ENCODE measurements at regions not wholly inside any gene's neighbourhood (a gene's known extent, or its start where the extent isn't known, plus 50 kb on each side); places are given as distances from the start of the nearest gene placed in this dataset.

DNA sequence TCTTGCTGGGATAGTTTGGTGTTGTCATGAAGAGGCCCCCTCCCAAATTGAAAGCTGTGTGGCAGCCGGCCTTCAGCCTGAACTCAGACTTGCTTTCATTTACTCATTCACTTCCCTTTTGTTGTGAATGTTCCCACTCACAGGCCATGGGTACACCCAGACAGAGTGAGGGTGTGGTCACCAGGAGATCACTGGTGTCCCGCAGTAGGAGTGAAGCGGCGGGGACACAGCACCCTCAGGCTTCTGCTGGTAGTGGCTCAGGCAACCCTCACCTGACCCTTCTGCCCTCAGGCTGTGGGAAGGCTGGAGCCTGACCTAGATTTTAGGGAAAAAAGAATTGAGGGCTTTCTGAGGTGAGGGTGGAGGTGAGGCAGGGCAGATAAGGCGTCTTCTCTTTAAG is 244.4 kb downstream of the SOX2 start:
- Histone ChIP-seq H3K79me2 (ENCODE audit: insufficient read depth, low read length) (no peaks in the 10 kb centered on the region), H3K36me3 (ENCODE audit: insufficient read depth, low read length) (no peaks in the 10 kb centered on the region; the same call in 1 of the 2 replicates), H3K9me3 (ENCODE audit: low read length) (no peaks in the 10 kb centered on the region), H3K27ac (ENCODE audit: low read depth, low read length, poor library complexity, severe bottlenecking) (no peak overlapping the region), H3K4me2 (ENCODE audit: low read length) (no peak overlapping the region; the same call in 1 of the 2 replicates), H3K4me1 (ENCODE audit: insufficient read depth, low read length, severe bottlenecking) (peaks cover 21% of the 10 kb centered on the region), H2AFZ (ENCODE audit: low read length) (no peak overlapping the region), H3K9me2 (ENCODE audit: low read depth, low read length) (no peaks in the 10 kb centered on the region), H3F3A (ENCODE audit: insufficient read depth, low read length) (no peaks in the 10 kb centered on the region), H3K9ac (ENCODE audit: low read length) (no peak overlapping the region), H3K27me3 (ENCODE audit: insufficient read depth, low read length) (no peaks in the 10 kb centered on the region), H4K20me1 (ENCODE audit: insufficient read depth, low read length) (no peaks in the 10 kb centered on the region), H3K4me3 (ENCODE audit: low read depth, low read length, poor library complexity, severe bottlenecking) (no peak overlapping the region)
- no peak for TF ChIP-seq EZH2 (IDR thresholded peaks at IDR 0.05; ENCODE audit: borderline replicate concordance, low read length)
- TF ChIP-seq CTCF (IDR thresholded peaks at IDR 0.05; ENCODE audit: low read length): no peak

DNA sequence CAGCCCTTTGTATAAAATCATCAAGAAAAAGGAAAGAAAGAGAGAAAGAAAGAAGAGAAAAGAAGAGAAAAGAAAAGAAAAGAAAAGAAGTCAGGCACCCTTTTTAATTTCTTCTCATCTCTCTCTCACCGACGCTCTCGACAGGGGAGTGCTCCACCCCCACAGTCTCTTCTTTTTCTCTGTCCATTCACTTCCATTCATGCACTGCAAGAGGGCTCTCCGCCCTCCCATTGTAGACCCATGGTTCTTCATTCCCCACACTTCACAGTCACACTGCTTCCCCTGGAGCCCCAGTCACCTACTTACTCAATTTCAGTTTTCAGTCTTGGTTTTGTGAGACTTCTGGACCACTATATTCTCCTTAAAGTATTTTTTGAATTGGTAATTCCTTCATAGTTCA is 254.7 kb downstream of the SOX2 start:
- TF ChIP-seq CTCF (IDR thresholded peaks at IDR 0.05; ENCODE audit: low read length) (no peak), EZH2 (IDR thresholded peaks at IDR 0.05; ENCODE audit: borderline replicate concordance, low read length) (no peak)
- no peak overlapping the region for H3K4me3 ChIP-seq (ENCODE audit: low read depth, low read length, poor library complexity, severe bottlenecking)

DNA sequence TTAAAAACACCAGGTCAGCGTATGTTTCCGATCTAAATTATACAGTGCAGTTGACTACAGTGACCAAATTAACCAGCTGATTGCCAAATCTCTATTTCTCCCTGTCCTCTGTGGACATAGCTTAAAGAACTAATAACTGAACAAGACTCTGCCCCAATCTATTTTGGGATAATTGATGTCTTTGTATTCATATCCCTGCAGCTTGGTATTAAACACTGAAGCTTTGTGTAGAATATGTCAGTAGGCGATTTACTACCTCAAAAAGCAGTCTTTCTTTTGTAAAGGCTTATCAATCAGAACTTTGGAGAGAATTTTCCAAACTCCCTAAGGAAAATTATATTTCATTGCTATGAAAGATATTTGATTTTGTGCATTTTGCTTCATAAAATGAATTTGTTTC is 258.2 kb downstream of the SOX2 start:
- H3K27ac ChIP-seq (ENCODE audit: low read depth, low read length, poor library complexity, severe bottlenecking): no peak overlapping the region
- no peak overlapping the region for H3K4me3 ChIP-seq (ENCODE audit: low read depth, low read length, poor library complexity, severe bottlenecking)
- H4K20me1 ChIP-seq (ENCODE audit: insufficient read depth, low read length): no peaks in the 10 kb centered on the region
- no peaks in the 10 kb centered on the region for H3K9me2 ChIP-seq (ENCODE audit: low read depth, low read length)
- H2AFZ ChIP-seq (ENCODE audit: low read length): no peak overlapping the region
- TF ChIP-seq CTCF (IDR thresholded peaks at IDR 0.05; ENCODE audit: low read length) (no peak), EZH2 (IDR thresholded peaks at IDR 0.05; ENCODE audit: borderline replicate concordance, low read length) (no peak)
- no peaks in the 10 kb centered on the region for H3K4me1 ChIP-seq (ENCODE audit: insufficient read depth, low read length, severe bottlenecking)
- no peaks in the 10 kb centered on the region for H3K9me3 ChIP-seq (ENCODE audit: low read length)
- H3K79me2 ChIP-seq (ENCODE audit: insufficient read depth, low read length): no peaks in the 10 kb centered on the region
- H3K27me3 ChIP-seq (ENCODE audit: insufficient read depth, low read length): no peaks in the 10 kb centered on the region
- no peak overlapping the region for H3K4me2 ChIP-seq (ENCODE audit: low read length)
- H3F3A ChIP-seq (ENCODE audit: insufficient read depth, low read length): no peaks in the 10 kb centered on the region
- no peak overlapping the region for H3K9ac ChIP-seq (ENCODE audit: low read length)
- no peaks in the 10 kb centered on the region for H3K36me3 ChIP-seq (ENCODE audit: insufficient read depth, low read length)

More for the DNA sequence above, 254.7 kb downstream of the SOX2 start:
- Histone ChIP-seq H3K9ac (ENCODE audit: low read length) (no peak overlapping the region), H3F3A (ENCODE audit: insufficient read depth, low read length) (no peaks in the 10 kb centered on the region), H3K9me2 (ENCODE audit: low read depth, low read length) (no peaks in the 10 kb centered on the region), H3K36me3 (ENCODE audit: insufficient read depth, low read length) (no peaks in the 10 kb centered on the region), H3K9me3 (ENCODE audit: low read length) (no peaks in the 10 kb centered on the region), H3K27me3 (ENCODE audit: insufficient read depth, low read length) (no peaks in the 10 kb centered on the region), H3K79me2 (ENCODE audit: insufficient read depth, low read length) (no peaks in the 10 kb centered on the region), H3K4me1 (ENCODE audit: insufficient read depth, low read length, severe bottlenecking) (no peaks in the 10 kb centered on the region), H2AFZ (ENCODE audit: low read length) (no peak overlapping the region), H3K4me2 (ENCODE audit: low read length) (no peak overlapping the region), H3K27ac (ENCODE audit: low read depth, low read length, poor library complexity, severe bottlenecking) (no peak overlapping the region), H4K20me1 (ENCODE audit: insufficient read depth, low read length) (no peaks in the 10 kb centered on the region)

Data from OCI-LY1 (cell line).